HEK293 (cell line): ENCODE measurements at regions not wholly inside any gene's neighbourhood (a gene's known extent, or its start where the extent isn't known, plus 50 kb on each side); places are given as distances from the start of the nearest gene placed in this dataset.

Source experiments
- CTCF ChIA-PET: fragments of 350-600 bp; formaldehyde crosslinking; extraction: SDS; loops from one replicate; lab custom pipeline; 2021; ENCODE audit warnings: antibody characterized with exemption; lab: Yijun Ruan, JAX
- POLR2A ChIA-PET: fragments of 300-600 bp; formaldehyde crosslinking; extraction: SDS; loops from one replicate; lab custom pipeline; 2020; ENCODE audit warnings: antibody characterized with exemption, inconsistent platforms; lab: Yijun Ruan, JAX
- H3K27ac ChIP-seq: fragments of 200-500 bp; sonication (Bioruptor generic); 2 replicates; pipeline ENCODE4 v1.5.1; 2014; ENCODE audit warnings: low read depth, low read length, control low read depth, inconsistent platforms; ENCODE audit errors: extremely low read depth
- H3K36me3 ChIP-seq, 2 experiments: fragments of 200-500 bp in 1 of 2; sonication (Bioruptor generic) in 1 of 2; 1 replicate in 1 of 2; 2 replicates in 1 of 2; pipeline ENCODE4 v1.5.1; 2014 to 2017; ENCODE audit warnings: inconsistent platforms in 2 of 2, low read length in 2 of 2; ENCODE audit not compliant: control insufficient read depth in 2 of 2, insufficient read depth in 1 of 2
- H3K4me1 ChIP-seq: fragments of 200-500 bp; sonication (Bioruptor generic); 2 replicates; pipeline ENCODE4 v1.5.1; 2014; ENCODE audit warnings: mild to moderate bottlenecking, low read length, inconsistent platforms; ENCODE audit not compliant: control insufficient read depth, insufficient read depth
- H3K4me3 ChIP-seq: 2 replicates; pipeline ENCODE4 v1.5.1; 2011; ENCODE audit warnings: low read depth, mild to moderate bottlenecking, control low read depth, low read length, moderate library complexity
- H3K9me3 ChIP-seq: fragments of 200-500 bp; sonication (Bioruptor generic); 2 replicates; pipeline ENCODE4 v1.5.1; 2014; ENCODE audit warnings: low read depth, low read length, inconsistent platforms; ENCODE audit not compliant: control insufficient read depth, insufficient read depth
- FEZF1 ChIP-seq: fragments of 450-650 bp; formaldehyde crosslinking; IDR thresholded peaks from 2 replicates; pipeline ENCODE4 v1.5.1; 2016; ENCODE audit warnings: missing biosample characterization, missing genetic modification characterization
- KLF1 ChIP-seq: fragments of 450-650 bp; formaldehyde crosslinking; IDR thresholded peaks from 2 replicates; pipeline ENCODE4 v1.5.1; 2016; ENCODE audit warnings: missing biosample characterization, missing genetic modification characterization
- PATZ1 ChIP-seq: fragments of 450-650 bp; formaldehyde crosslinking; IDR thresholded peaks from 2 replicates; pipeline ENCODE4 v1.5.1; 2016; ENCODE audit warnings: missing biosample characterization, missing genetic modification characterization
- PRDM6 ChIP-seq: fragments of 450-650 bp; formaldehyde crosslinking; IDR thresholded peaks from 2 replicates; pipeline ENCODE4 v1.5.1; 2017; ENCODE audit warnings: missing biosample characterization, missing genetic modification characterization
- TSHZ1 ChIP-seq: fragments of 450-650 bp; formaldehyde crosslinking; IDR thresholded peaks from 2 replicates; pipeline ENCODE4 v1.5.1; 2016; ENCODE audit warnings: missing biosample characterization, missing genetic modification characterization, borderline replicate concordance
- ZFP3 ChIP-seq: fragments of 450-650 bp; formaldehyde crosslinking; IDR thresholded peaks from 2 replicates; pipeline ENCODE4 v1.5.1; 2016; ENCODE audit warnings: low read depth, missing biosample characterization, missing genetic modification characterization
- ZFP37 ChIP-seq: fragments of 450-650 bp; formaldehyde crosslinking; IDR thresholded peaks from 2 replicates; pipeline ENCODE4 v1.5.1; 2016; ENCODE audit warnings: missing biosample characterization, missing genetic modification characterization
- ZIC2 ChIP-seq: fragments of 450-650 bp; formaldehyde crosslinking; IDR thresholded peaks from 2 replicates; pipeline ENCODE4 v1.5.1; 2016; ENCODE audit warnings: missing biosample characterization, missing genetic modification characterization
- ZNF175 ChIP-seq: fragments of 450-650 bp; formaldehyde crosslinking; IDR thresholded peaks from 2 replicates; pipeline ENCODE4 v1.5.1; 2016; ENCODE audit warnings: missing biosample characterization, missing genetic modification characterization
- ZNF19 ChIP-seq: fragments of 450-650 bp; formaldehyde crosslinking; IDR thresholded peaks from 2 replicates; pipeline ENCODE4; 2016; ENCODE audit warnings: missing biosample characterization, missing genetic modification characterization, low read depth
- ZNF24 ChIP-seq: fragments of 450-650 bp; formaldehyde crosslinking; IDR thresholded peaks from 2 replicates; pipeline ENCODE4 v1.5.1; 2016; ENCODE audit warnings: missing biosample characterization, missing genetic modification characterization
- ZNF274 ChIP-seq, 2 experiments: fragments of 200-500 bp in 1 of 2; fragments of 450-650 bp in 1 of 2; sonication (Bioruptor generic) in 1 of 2; formaldehyde crosslinking in 1 of 2; IDR thresholded peaks; 2 replicates each; pipeline versions ENCODE4 v1.5.1 to v1.6.1; 2014 to 2016; ENCODE audit warnings: borderline replicate concordance in 1 of 2, inconsistent platforms in 1 of 2, low read length in 1 of 2, missing biosample characterization in 1 of 2, missing genetic modification characterization in 1 of 2
- ZNF37A ChIP-seq: fragments of 450-650 bp; IDR thresholded peaks from 2 replicates; pipeline ENCODE4 v1.5.1; 2018; ENCODE audit warnings: missing biosample characterization, missing genetic modification characterization
- ZNF404 ChIP-seq: fragments of 450-650 bp; formaldehyde crosslinking; IDR thresholded peaks from 2 replicates; pipeline ENCODE4 v1.5.1; 2017; ENCODE audit warnings: missing biosample characterization, missing genetic modification characterization
- ZNF514 ChIP-seq: fragments of 450-650 bp; formaldehyde crosslinking; IDR thresholded peaks from 2 replicates; pipeline ENCODE4 v1.5.1; 2016; ENCODE audit warnings: missing biosample characterization, missing genetic modification characterization
- ZNF544 ChIP-seq: fragments of 450-650 bp; formaldehyde crosslinking; IDR thresholded peaks from 2 replicates; pipeline ENCODE4 v1.5.0; 2017; ENCODE audit warnings: missing biosample characterization, missing genetic modification characterization
- ZNF624 ChIP-seq: fragments of 450-650 bp; formaldehyde crosslinking; IDR thresholded peaks from 2 replicates; pipeline ENCODE4 v1.5.1; 2017; ENCODE audit warnings: missing biosample characterization, missing genetic modification characterization
- ZNF629 ChIP-seq: fragments of 450-650 bp; formaldehyde crosslinking; IDR thresholded peaks from 2 replicates; pipeline ENCODE4 v1.5.1; 2017; ENCODE audit warnings: missing biosample characterization, missing genetic modification characterization
- ZNF791 ChIP-seq: fragments of 450-650 bp; formaldehyde crosslinking; IDR thresholded peaks from 2 replicates; pipeline ENCODE4 v1.5.1; 2016; ENCODE audit warnings: missing biosample characterization, missing genetic modification characterization

GRCh38 chr5:99369797-99370593 lies 441.2 kb upstream of the CHD1 start:
- TF ChIP-seq ZNF624 (tag by site-specific recombination) (no peak), ZNF629 (tag by site-specific recombination) (no peak), ZIC2 (tag by site-specific recombination) (no peak), ZNF404 (no peak), KLF1 (no peak), PRDM6 (tag by site-specific recombination) (no peak), ZNF514 (tag by site-specific recombination) (no peak), ZNF24 (tag by site-specific recombination) (no peak), ZFP3 (tag by site-specific recombination) (no peak), ZNF19 (tag by site-specific recombination) (no peak), ZNF544 (no peak), ZNF274 (IDR thresholded peaks at IDR 0.05; ENCODE audit: low read length) (no peak), ZNF274 (tag by site-specific recombination; IDR thresholded peaks at IDR 0.05; ENCODE audit: borderline replicate concordance) (no peak), ZNF791 (tag by site-specific recombination) (no peak), ZFP37 (tag by site-specific recombination) (no peak), TSHZ1 (tag by site-specific recombination) (no peak), PATZ1 (no peak), ZNF175 (no peak)
- CTCF ChIA-PET, result interaction anchor here (0.6 kb wide), 2 partner anchors 85 to 263 kb away, joined by 3 read pairs; no protein-coding TSS in a partner anchor
- H3K36me3 ChIP-seq, result no peaks in the 10 kb centered on the region

GRCh38 chr5:99368726-99369125 lies 439.9 kb upstream of the CHD1 start:
- ChIA-PET CTCF (interaction anchor here (0.7 kb wide), 1 partner anchor 11 kb away, joined by 3 read pairs; no protein-coding TSS in a partner anchor), POLR2A (no interaction called here)
- Histone ChIP-seq H3K9me3 (no peaks in the 10 kb centered on the region), H3K4me3 (no peak overlapping the region), H3K4me1 (no peaks in the 10 kb centered on the region), H3K36me3 (no peaks in the 10 kb centered on the region), H3K27ac (no peak overlapping the region)
- TF ChIP-seq ZNF37A (tag by site-specific recombination) (no peak), FEZF1 (tag by site-specific recombination) (0 out of 2 replicates have a peak, but pooled peaks have one; percentile 30)

More at GRCh38 chr5:99369797-99370593, 441.2 kb upstream of the CHD1 start:
- H3K4me1 ChIP-seq, result no peaks in the 10 kb centered on the region
- no peak overlapping the region for H3K27ac ChIP-seq
- H3K4me3 ChIP-seq, result no peak overlapping the region
- no peaks in the 10 kb centered on the region for H3K9me3 ChIP-seq
- POLR2A ChIA-PET, result no interaction called here
